B cell (primary cell): ENCODE measurements at regions not wholly inside any gene's neighbourhood (a gene's known extent, or its start where the extent isn't known, plus 50 kb on each side); places are given as distances from the start of the nearest gene placed in this dataset.

Experiments used
- ATAC-seq: fragments of 200-7000 bp; cut with Tn5 transposase; one replicate; pipeline ENCODE4 v1.10.0; 2021; ENCODE audit warnings: low read depth, mild to moderate bottlenecking, moderate number of reproducible peaks, moderate library complexity
- CTCF ChIA-PET: fragments of 350-600 bp; sonication (Branson Sonifier 250); formaldehyde crosslinking; loops from one replicate; lab custom pipeline; 2021; ENCODE audit warnings: antibody characterized with exemption, inconsistent platforms; lab: Charles Lee
- POLR2A ChIA-PET: fragments of 350-600 bp; sonication (Branson Sonifier 250); formaldehyde crosslinking; loops from one replicate; lab custom pipeline; 2021; ENCODE audit warnings: antibody characterized with exemption; lab: Charles Lee
- DNase-seq: peaks from one replicate; pipeline ENCODE4 v3.0.0; 2013
- H2AFZ ChIP-seq: 2 replicates; pipeline ENCODE4 v1.6.1; 2012; ENCODE audit warnings: mild to moderate bottlenecking, low read depth, low read length; ENCODE audit not compliant: insufficient read depth, poor library complexity, severe bottlenecking
- H3K27ac ChIP-seq, 2 donors: 1 replicate in 1 of 2; 2 replicates in 1 of 2; pipeline ENCODE4 v1.5.1; 2012 to 2013; ENCODE audit warnings: low read length in 2 of 2, mild to moderate bottlenecking in 2 of 2, moderate library complexity in 1 of 2
- H3K27me3 ChIP-seq, 4 experiments: fragments of 200-600 bp in 1 of 4; sonication (generic) in 1 of 4; replicated peaks in 1 of 4; 1 replicate in 2 of 4; 2 replicates in 2 of 4; pipeline versions ENCODE4 v1.6.1 to v1.7.0; 2013 to 2016; ENCODE audit warnings: low read length in 3 of 4, mild to moderate bottlenecking in 2 of 4, mixed read lengths in 1 of 4, moderate library complexity in 1 of 4; ENCODE audit not compliant: insufficient read depth in 4 of 4, control insufficient read depth in 3 of 4; ENCODE audit errors: control extremely low read depth in 1 of 4
- H3K36me3 ChIP-seq, 2 experiments: replicated peaks in 1 of 2; 1 replicate in 1 of 2; 2 replicates in 1 of 2; pipeline versions ENCODE4 v1.6.1 to v1.7.1; 2013; ENCODE audit warnings: low read length in 1 of 2; ENCODE audit not compliant: insufficient read depth in 2 of 2, control insufficient read depth in 1 of 2; ENCODE audit errors: control extremely low read depth in 1 of 2, extremely low read depth in 1 of 2
- H3K4me1 ChIP-seq, 2 donors: fragments of 200-600 bp in 1 of 2; sonication (generic) in 1 of 2; 1 replicate in 1 of 2; 2 replicates in 1 of 2; pipeline versions ENCODE4 v1.5.1 to v1.6.1; 2013 to 2017; ENCODE audit warnings: low read length in 2 of 2; ENCODE audit not compliant: control insufficient read depth in 2 of 2, insufficient read depth in 2 of 2
- H3K4me2 ChIP-seq: replicated peaks from 2 replicates; pipeline ENCODE3; 2012; ENCODE audit warnings: mild to moderate bottlenecking, low read depth, low read length; ENCODE audit not compliant: poor library complexity, severe bottlenecking
- H3K4me3 ChIP-seq, 5 experiments: fragments of 200-600 bp in 1 of 5; sonication (generic) in 1 of 5; 1 replicate in 3 of 5; 2 replicates in 2 of 5; pipeline versions ENCODE4 v1.5.1 to v1.7.0; 2011 to 2016; ENCODE audit warnings: low read length in 4 of 5, mild to moderate bottlenecking in 4 of 5, low read depth in 2 of 5, control low read depth in 1 of 5, moderate library complexity in 1 of 5; ENCODE audit not compliant: insufficient read depth in 1 of 5; ENCODE audit errors: control extremely low read depth in 1 of 5, extremely low read depth in 1 of 5
- H3K79me2 ChIP-seq: fragments of 200-600 bp; sonication (generic); one replicate; pipeline ENCODE4 v1.6.0; 2016; ENCODE audit warnings: low read length; ENCODE audit not compliant: control insufficient read depth, insufficient read depth
- H3K9ac ChIP-seq: fragments of 200-600 bp; sonication (generic); 2 replicates; pipeline ENCODE4 v1.6.1; 2017; ENCODE audit warnings: mild to moderate bottlenecking, low read length, moderate library complexity
- H3K9me3 ChIP-seq, 3 donors: one replicate each; pipeline versions ENCODE4 v1.6.1 to v1.7.1; 2013; ENCODE audit warnings: low read length in 2 of 3; ENCODE audit not compliant: control insufficient read depth in 2 of 3, insufficient read depth in 1 of 3; ENCODE audit errors: control extremely low read depth in 1 of 3
- H4K20me1 ChIP-seq: 2 replicates; pipeline ENCODE4 v1.6.0; 2012; ENCODE audit warnings: mild to moderate bottlenecking, low read length; ENCODE audit not compliant: insufficient read depth, control insufficient read depth, poor library complexity, severe bottlenecking
- H3K27ac Mint-ChIP-seq: one replicate; pipeline ENCODE4 v1.8.0; 2021; ENCODE audit warnings: mixed read lengths
- H3K27me3 Mint-ChIP-seq: one replicate; pipeline ENCODE4 v1.8.0; 2021; ENCODE audit warnings: mixed read lengths
- H3K4me1 Mint-ChIP-seq: one replicate; pipeline ENCODE4 v1.8.0; 2021; ENCODE audit warnings: mixed read lengths
- H3K4me3 Mint-ChIP-seq: one replicate; pipeline ENCODE4 v1.8.0; 2021; ENCODE audit warnings: mixed read lengths
- H3K9me3 Mint-ChIP-seq: one replicate; pipeline ENCODE4 v1.8.0; 2022; ENCODE audit warnings: mixed read lengths; ENCODE audit not compliant: insufficient read depth
- CTCF ChIP-seq: fragments of 200-600 bp; IDR thresholded peaks from one replicate; pipeline ENCODE4 v1.8.0; 2022; ENCODE audit warnings: antibody characterized with exemption, mild to moderate bottlenecking
- EZH2 ChIP-seq: IDR thresholded peaks from 2 replicates; pipeline ENCODE4 v1.6.1; 2012; ENCODE audit warnings: borderline replicate concordance, low read depth, mild to moderate bottlenecking, moderate library complexity, low read length; ENCODE audit not compliant: insufficient read depth, poor library complexity, severe bottlenecking
- WGBS: methylation state at CpG from one replicate; pipeline ENCODE4 v1.1.5; 2013; ENCODE audit warnings: missing lambda C conversion rate; ENCODE audit not compliant: insufficient coverage; 5-methylcytosine and 5-hydroxymethylcytosine counted together
- intact Hi-C: fragments of 100-400 bp; cut with micrococcal nuclease; formaldehyde crosslinking; loops from one replicate; pipeline ENCODE4 v1.10.0; 2022

GRCh38 chr5:126117044-126117443 lies 306.2 kb upstream of the GRAMD2B start:
- Mint-ChIP-seq H3K27me3 (no peaks in the 10 kb centered on the region), H3K27ac (no peak overlapping the region), H3K4me3 (no peak overlapping the region), H3K4me1 (no peaks in the 10 kb centered on the region), H3K9me3 (peaks cover 2% of the 10 kb centered on the region)
- no peak overlapping the region for H3K27ac ChIP-seq
- H3K36me3 ChIP-seq, result no peaks in the 10 kb centered on the region
- no peaks in the 10 kb centered on the region for H4K20me1 ChIP-seq
- DNase-seq (no peak), ATAC-seq (no peak)
- no peaks in the 10 kb centered on the region for H3K4me1 ChIP-seq
- no peak overlapping the region for H3K9ac ChIP-seq
- TF ChIP-seq EZH2, result no peak
- TF ChIP-seq CTCF, result no peak
- POLR2A ChIA-PET, result no interaction called here
- intact Hi-C loops, result no loop called here
- H3K79me2 ChIP-seq, result no peaks in the 10 kb centered on the region
- H3K4me3 ChIP-seq, result no peak overlapping the region
- H3K4me2 ChIP-seq, result no peak overlapping the region
- no peaks in the 10 kb centered on the region for H3K27me3 ChIP-seq
- no peak overlapping the region for H2AFZ ChIP-seq
- CTCF ChIA-PET, result no interaction called here
- WGBS, result no CpG with 5 or more reads among the region's 1 CpG
- H3K9me3 ChIP-seq, result peaks cover 0 to 7% (median 0%) of the 10 kb centered on the region in 3 donors

- no peaks in the 10 kb centered on the region for H4K20me1 ChIP-seq
Observed at GRCh38 chr5:126119887-126120442, 303.2 kb upstream of the GRAMD2B start.

More at GRCh38 chr5:126119887-126120442, 303.2 kb upstream of the GRAMD2B start:
- ATAC-seq, result no peak
- no peak overlapping the region for H2AFZ ChIP-seq
- H3K9me3 ChIP-seq, result no peaks in the 10 kb centered on the region
- H3K79me2 ChIP-seq, result no peaks in the 10 kb centered on the region
- no peaks in the 10 kb centered on the region for H3K4me1 Mint-ChIP-seq
- H3K27me3 ChIP-seq, result no peaks in the 10 kb centered on the region
- H3K9me3 Mint-ChIP-seq, result no peaks in the 10 kb centered on the region
- 46% methylated on average over 1 of the region's 4 CpGs for WGBS
- H3K4me2 ChIP-seq, result no peak overlapping the region
- no peak overlapping the region for H3K27ac ChIP-seq
- no peak overlapping the region for H3K4me3 Mint-ChIP-seq
- no peak overlapping the region for H3K4me3 ChIP-seq
- no peak for DNase-seq
- ChIA-PET POLR2A (no interaction called here), CTCF (no interaction called here)
- no peak overlapping the region for H3K27ac Mint-ChIP-seq
- H3K4me1 ChIP-seq, result no peaks in the 10 kb centered on the region
- intact Hi-C loops, result no loop called here
- TF ChIP-seq CTCF, result no peak
- no peak for TF ChIP-seq EZH2
- no peaks in the 10 kb centered on the region for H3K27me3 Mint-ChIP-seq
- H3K9ac ChIP-seq, result no peak overlapping the region
- H3K36me3 ChIP-seq, result no peaks in the 10 kb centered on the region
